HG03460 (cell line): ENCODE measurements at regions not wholly inside any gene's neighbourhood (a gene's known extent, or its start where the extent isn't known, plus 50 kb on each side); places are given as distances from the start of the nearest gene placed in this dataset.

Experiments used
- ATAC-seq: cut with Tn5 transposase; IDR thresholded peaks from one replicate; pipeline ENCODE4 v1.9.1; 2021; ENCODE audit not compliant: unreplicated experiment

DNA sequence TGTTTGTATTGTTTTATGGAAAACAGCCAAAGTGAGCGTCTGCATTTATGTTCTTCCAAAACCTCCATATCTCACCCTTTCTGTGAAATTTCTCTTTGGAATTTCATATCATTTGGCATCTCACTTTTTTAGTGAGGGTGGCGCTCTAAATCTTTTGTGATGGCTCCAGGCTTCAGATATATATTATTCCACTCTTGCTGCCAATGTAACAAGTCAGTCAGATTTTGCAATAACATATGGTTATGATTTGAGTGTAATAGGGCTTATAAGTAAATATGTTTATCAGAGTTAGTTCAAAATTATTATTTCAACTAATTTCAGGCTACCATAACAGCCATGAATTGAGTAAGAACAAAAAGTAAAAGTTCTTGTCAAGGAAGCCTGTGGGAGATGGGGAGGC is 314.7 kb downstream of the PDGFC start:
- no peak for ATAC-seq

DNA sequence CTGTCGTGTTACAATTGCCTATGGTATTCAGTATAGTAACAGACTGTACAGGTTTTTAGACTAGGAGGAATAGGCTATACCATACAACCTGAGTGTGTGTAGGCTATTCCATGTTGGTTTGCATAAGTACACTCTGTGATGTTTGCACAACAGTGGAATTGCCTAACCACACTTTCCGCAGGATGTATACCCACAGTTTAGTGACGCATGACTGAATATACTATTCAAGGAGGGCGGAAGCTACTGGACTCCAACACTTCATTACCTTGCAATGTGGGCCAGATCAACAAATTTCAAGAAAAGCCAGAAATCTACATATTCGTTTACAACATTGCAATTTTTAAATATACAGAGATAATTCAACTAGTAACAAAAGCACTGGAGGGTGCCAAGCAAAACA is 317.2 kb downstream of the PDGFC start:
- ATAC-seq: no peak

DNA sequence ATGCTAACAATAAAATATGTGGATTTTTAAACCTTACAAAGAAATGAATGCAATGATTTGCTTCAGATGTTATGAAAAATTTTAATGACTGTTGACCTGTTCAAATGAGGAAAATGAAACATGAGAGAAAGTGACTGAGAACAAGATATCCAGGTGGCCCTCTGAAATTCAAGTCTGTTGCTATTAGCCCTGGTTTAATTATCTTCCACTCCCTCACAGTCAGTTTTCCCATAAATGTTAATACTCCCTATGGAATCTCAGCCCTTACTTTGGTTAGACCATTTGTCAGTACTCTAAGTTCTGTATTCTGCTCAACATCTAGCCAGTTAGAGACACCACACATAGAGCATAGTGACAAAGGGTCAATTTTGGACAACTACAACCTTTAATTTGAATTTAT is 327.8 kb downstream of the PDGFC start:
- ATAC-seq: no peak

DNA sequence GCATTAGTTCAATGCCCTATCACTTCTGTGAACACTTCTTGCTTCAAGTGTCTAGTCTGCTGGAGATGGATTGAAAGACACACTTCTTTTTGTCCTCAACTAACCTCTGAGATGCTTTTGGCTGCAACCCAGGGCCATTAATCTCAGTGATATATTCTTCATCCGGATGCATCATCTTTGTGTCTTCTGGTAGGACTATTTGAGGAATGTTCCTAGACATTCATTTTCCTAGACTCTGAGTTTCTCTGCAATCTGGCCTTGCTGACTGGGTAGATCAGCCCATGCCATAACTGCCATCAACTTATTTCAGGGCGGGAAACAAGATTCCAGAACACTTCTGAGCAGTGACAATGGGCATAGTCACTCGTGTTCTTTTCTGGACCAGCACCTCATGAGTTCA is 329.4 kb downstream of the PDGFC start:
- ATAC-seq: no peak

DNA sequence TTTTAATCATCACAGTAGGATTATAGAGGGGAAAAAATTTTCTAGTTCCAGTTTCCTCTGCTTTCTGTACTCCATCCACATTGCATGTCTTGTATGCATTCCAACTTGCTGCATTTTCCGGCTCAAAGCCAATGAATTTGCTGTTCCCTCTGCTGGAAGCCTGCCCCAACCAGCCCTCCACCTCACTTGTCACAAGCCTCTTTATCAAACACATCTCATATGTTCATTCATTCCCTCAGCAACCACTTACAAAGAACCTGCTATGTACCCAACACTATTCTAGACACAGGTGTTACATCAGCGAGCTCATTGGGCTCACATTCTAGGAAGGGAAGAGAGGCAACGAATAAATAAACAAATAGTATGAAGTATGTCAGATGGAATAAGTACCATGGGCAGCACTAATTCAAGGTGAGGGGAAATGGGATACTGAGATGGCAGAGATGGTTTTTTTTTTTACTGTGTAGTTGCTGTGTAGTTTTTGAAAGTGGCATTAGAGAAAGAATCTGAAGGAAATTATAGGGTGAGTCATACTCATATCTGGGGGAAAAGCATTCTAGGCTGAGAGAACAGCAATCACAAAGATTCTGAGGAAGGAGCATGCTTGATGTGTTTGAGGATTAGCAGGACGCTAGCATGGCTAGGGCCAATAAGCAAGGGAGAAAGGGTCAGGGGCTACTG is 332.5 kb downstream of the PDGFC start:
- ATAC-seq: no peak

DNA sequence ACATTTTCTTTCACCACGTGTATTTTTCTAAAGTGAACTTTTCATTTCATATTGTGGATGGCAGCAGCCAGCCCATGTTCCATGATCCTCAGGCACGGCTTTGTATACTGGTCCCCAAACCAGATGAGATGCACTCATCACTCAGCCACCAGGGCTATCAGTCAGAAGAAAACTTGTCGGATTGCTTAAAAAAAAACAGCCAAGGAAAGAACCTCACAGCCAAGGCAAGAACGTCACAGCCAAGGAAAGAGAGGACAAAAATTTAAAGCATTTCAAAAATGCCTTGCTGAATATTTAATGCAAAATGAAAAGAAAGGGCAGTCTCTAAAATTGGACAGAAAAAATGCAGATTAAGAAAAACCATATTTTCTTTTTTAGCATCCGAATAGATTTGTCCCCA is 333.3 kb downstream of the PDGFC start:
- no peak for ATAC-seq

DNA sequence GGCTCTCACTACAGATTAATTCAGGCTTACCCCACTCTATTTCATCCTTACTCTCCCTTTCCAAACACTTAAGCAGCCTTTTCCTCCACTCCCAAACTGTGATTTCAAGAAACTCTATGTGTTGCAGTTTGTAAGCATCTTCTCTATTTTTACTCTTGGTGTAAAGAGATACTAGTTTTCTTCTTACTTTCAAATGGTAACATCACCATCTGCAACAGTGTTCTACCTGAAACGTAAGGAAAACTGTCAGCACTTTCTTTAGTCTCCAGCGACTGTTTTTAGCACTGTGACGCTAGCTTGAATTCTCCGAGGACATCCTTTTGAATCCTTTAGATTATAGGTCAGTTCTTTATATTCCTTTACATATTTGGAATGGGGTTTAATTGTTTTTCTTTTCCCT is 335.2 kb downstream of the PDGFC start:
- ATAC-seq: no peak

DNA sequence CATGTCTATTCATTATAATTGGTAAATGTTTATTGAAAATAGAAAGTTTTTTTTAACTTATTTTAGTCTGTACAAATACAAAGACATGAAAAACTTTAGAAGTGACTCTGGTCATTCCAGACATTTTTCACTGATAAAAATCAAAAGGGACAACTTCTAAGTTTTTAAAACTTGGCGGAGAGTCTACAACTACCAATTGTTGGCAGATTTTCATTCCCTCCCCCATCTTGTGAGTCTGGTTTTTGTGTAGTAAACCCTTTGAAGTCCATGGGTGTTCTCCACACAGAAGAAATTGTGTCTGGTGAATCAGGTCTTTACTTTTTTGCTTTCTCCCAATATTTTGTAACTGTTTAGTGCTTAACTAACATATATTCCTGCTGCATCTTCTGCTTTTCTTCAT is 336.5 kb downstream of the PDGFC start:
- no peak for ATAC-seq

DNA sequence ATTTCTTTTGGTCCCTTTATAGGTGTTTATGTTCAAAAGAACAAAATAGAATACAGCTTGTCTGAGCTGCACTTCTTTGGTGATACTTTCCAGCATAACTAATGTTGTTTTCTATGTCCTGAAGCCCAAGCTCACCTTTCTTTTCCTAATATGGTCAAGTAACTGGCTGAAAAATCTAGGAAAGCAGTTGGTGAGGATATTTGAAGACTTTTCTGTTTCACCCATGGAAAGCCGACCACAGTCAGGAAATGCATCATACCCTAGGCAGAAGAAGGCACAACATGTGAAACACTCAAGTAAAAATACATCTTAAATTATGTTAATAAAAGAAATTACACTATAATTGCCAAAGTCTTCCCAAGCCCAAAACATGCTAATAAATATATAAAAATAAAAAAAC is 337.0 kb downstream of the PDGFC start:
- no peak for ATAC-seq

DNA sequence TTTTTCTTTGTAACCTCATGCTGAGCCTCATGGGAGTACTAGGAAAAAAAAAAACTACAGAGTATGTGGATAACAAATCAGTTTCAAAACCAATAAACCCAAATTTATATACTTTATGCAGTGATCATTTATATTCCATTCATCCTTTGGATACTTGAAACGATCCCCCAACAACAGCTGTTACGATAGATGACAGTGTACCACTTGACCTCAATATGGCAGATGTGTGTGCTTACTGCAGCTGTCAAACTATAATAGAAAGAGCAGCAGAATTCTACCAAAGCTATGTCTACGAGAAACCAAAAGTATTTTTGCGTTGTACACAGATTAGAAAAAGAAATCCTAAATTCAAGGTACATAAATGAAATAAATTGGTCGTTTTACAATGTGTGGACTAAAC is 337.8 kb downstream of the PDGFC start:
- ATAC-seq: no peak

DNA sequence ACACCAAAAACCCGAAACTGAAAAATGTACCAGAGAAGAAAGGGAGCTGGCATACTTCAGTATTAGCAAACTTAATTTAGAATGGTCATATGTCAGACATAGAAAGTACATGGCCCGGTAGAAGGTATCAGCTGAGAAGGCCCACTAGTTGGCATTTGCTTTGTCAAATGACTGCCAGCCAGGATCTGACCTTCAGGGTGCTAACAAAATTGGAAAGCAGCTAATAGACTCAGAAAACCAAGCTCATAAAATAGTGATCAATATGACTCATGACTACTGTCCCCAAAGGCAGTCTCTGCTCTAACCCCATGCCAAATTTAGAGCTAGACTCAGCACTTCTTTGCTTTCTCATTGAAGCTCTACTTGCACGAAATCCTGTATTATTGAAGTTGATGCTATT is 342.7 kb downstream of the PDGFC start:
- no peak for ATAC-seq

DNA sequence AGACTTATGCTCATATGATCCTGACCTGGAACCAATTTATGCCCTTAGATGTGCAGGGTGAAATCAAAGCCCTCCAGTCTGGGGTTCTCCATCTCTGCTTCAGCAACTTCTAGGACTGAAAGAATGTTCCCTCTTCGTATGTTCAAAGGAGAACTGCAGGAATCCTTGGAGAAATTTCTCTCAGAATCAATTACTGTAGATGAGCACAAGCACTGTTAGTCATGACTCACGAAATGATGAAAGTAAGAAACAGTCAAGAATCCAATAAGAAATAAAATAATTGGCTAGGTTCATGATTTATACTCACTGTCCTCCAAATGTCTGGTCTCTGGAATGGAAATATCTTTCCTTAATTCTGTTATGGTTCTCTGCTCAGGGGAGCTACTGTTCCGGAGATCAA is 348.2 kb downstream of the PDGFC start:
- no peak for ATAC-seq

DNA sequence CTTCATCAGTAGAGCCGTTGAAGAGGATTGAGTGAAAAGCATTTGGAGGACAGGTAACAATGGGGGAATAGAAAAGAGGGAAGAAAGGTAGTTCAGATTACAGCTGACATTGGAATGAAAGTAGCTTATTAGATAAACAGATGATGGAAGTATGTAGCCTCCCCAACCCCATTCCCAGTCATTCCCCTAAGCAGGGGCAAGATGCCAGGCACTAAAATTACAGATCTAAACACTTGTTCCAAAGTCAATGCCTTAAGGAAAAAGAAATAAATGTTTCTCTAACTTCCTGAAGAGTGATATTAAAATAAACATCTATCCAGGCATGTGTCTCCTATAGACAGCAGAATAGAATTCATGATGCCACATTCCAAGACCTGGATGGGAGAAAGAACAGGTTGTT is 350.8 kb downstream of the PDGFC start:
- no peak for ATAC-seq

DNA sequence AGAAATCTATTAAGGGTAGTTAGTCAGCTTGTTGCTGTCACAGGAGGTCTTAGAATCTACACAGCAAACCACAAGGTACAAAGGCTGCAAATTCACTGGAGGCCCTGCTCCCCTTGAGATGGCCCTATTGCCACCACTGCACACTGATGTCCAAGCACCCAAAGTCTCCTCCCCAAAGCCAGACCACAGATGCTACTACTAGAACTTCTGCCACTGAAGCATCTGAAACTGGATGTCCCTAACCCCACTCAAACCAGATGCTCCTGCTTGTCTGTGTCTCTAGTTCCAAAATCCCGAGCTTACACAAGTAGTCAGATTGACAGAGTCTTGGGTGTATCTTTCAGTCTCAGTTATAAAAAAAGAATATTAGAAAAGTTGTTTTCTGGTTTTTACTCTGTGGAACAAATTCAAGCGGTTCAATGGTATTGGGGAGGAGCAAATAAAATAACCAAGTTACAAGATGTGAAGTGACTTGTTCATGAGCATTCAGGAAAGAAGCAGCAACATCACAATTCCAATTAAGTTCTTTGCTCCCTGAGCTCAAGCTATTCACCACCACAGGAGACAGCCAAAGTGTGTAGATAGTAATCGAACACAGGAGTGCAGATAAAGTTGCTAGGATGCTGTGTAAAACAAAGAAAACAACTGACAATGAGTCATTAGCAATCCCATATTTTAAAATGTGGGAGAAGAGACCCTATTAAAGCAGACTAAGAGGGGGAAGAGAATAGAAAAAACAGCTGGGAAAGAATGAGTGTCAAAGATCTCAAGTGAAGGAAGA is 352.3 kb downstream of the PDGFC start:
- ATAC-seq: no peak

DNA sequence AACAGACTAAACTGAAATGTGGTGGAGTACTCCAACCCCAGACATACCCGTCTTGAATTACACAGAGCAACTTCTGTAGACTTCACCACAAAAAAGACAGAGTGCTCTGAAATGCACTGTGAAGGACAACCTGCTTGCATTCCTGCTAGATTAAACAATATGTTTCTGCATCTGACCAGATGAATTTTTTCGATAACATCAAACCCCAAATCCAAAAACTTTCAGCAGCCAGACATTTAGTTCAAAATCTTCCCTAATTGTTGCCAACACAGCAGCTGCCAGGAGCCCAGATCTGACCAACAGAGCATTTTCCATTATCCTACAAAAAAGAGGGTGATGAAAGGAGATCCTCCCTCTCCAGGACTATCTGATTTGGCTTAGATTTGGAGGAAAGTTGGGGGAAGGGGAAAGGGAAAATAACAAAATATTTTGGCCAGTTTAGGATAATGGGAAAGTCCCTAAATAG is 356.5 kb downstream of the PDGFC start:
- ATAC-seq: no peak

DNA sequence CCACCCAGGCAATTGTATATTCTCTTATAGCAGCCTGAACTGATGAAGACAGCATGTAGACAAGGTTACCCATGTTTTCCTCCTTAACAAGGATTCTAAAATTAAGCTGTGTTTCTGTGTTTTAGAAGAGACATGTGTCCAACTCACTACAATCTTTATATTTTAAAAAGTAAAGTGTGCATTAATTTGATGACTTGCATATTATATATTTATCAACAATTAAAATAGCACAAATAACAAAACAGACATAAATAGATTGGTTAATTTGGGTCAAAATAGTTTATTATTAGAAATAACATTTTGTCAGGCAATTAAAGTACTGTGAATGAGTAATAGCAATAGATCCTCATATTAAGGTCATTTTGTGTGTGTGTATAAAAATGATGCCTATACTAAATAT is 357.1 kb downstream of the PDGFC start:
- no peak for ATAC-seq

DNA sequence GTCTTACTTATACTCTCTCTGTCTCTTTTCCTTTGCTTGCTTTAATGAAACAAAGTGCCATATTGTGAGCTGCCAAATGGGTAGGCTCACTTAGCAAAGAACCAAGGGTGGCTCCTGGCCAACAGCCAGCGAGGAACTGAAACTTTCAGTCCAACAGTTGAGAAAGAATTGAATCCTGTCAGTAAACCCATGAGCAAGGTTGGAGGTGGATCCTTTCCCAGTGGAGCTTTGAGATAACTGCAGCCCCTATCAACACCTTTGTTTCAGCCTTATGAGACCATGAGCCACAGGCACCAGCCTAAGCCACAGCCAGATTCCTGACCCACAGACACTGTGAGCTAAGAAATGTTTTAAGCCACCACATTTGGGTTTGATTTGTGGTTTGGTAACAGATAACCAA is 362.2 kb downstream of the PDGFC start:
- ATAC-seq: no peak

DNA sequence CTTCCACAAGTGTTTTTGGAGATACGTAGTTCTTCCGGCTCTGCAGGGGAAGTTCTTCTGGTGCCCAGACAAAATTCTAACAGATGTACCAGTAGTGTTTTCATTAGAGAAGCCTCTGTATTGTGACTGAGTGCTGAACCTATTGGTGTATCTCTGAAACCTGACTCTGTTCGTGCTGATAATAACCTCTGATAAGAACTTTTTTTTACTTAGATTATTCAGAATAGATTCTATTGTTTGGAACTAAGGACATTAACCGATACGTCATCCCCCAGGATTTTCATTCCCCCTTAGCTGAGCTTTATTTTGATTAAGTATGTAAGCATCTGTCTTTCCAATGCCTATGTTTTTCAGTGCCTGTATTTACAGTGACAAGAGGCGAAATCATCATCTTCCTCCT is 362.9 kb downstream of the PDGFC start:
- no peak for ATAC-seq

DNA sequence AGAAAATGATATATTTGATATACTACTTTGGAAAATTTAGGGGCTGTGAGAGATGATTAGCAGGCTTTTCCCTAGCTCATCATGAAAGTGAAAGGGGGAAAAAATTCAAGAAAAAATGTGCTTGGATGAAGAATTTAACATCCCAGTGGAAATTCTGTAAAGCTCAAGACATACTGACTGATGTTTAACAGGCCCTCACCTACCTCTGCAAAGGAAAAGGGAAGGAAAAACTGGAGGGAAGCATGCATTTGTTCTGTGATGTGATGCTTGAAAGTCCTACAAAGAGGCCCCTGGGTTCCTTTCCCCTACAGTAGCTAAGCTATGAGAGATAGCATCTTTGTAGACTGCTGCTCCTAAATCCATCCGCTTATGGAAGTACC is 364.1 kb downstream of the PDGFC start:
- no peak for ATAC-seq

DNA sequence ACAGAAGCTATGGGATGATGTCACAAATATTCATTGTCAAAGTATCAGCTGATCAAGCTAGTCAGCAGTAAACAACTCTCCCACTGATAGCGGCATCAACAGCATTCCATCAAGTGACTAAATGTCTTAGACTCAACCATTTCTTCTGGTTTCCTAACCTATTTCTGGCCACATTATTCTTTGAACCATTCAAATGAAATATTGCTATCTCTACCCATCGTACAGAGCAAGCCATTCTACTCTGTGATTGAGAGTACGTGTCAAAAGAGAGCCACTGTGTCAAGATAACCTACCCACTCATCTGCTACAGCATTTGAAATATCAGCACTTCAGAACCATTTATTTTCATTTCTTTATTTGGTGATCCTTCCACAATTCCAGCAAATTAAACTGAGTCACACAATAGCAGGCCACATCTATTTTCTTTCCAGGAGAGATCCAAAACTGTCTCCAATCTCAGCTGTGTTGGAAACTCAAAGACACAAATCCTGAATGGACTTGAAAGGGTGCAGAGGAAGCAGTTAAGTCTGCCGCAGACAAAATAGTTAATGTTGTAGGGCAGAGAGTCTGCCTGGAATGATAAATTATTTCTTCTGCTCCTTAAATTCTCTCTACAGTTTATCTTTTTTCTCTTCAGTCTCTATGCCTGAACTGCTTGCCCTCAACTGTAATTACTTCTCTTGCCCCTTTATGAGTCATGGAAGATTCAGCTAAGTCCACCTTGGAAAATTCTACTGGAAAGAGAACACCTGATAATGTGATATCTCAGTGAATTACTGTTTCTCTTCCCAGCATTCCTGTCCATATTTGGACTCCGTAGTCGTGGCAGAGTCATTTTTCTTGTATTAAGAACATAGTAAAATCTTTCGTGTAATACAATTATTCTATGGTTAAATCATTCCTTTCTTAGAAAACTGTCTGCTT is 364.8 kb downstream of the PDGFC start:
- ATAC-seq: no peak

DNA sequence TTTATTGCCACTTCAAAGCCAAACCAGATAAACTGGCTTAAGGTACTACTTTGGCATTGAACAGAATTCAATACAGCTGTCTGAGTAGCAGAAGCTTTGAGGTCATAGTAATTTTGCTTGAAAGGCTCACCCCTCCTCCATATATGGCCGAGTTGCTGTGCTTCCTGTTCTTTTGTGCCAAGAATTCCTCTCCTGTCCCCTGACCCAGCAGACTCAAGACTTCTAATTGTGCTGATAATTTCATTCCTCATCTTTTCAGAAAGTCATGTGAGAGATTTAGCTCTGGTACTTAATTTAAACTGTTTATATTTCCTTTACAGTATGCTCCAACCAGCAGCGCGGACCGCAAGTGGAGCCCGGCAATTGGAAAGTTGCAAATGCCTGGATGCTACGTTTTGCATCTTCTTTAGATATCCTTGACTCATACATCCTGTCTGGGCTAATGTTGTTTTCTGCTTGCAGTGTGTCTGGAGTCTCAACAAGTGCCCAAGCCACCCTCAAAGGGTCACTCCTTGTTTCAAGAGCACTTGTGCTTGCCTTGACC is 373.4 kb downstream of the PDGFC start:
- ATAC-seq: no peak
